HEK293T (cell line): ENCODE measurements at regions not wholly inside any gene's neighbourhood (a gene's known extent, or its start where the extent isn't known, plus 50 kb on each side); places are given as distances from the start of the nearest gene placed in this dataset.

Experiments used
- BHLHE40 ChIP-seq: fragments of 450-650 bp; IDR thresholded peaks from 2 replicates; pipeline ENCODE4 v1.6.1; 2016; ENCODE audit warnings: mild to moderate bottlenecking, moderate library complexity, borderline replicate concordance
- ELF4 ChIP-seq: fragments of 450-650 bp; IDR thresholded peaks from 2 replicates; pipeline ENCODE4 v1.6.1; 2017; ENCODE audit warnings: antibody characterized with exemption
- FOXA1 ChIP-seq: fragments of 450-650 bp; IDR thresholded peaks from 2 replicates; pipeline ENCODE4 v1.6.1; 2016; ENCODE audit warnings: mild to moderate bottlenecking
- FOXK2 ChIP-seq: fragments of 450-650 bp; IDR thresholded peaks from 2 replicates; pipeline ENCODE4 v1.6.1; 2016; ENCODE audit warnings: mild to moderate bottlenecking
- FOXM1 ChIP-seq: fragments of 450-650 bp; IDR thresholded peaks from 2 replicates; pipeline ENCODE4 v1.6.1; 2017; ENCODE audit warnings: mild to moderate bottlenecking, borderline replicate concordance
- HDGF ChIP-seq: fragments of 450-650 bp; IDR thresholded peaks from 2 replicates; pipeline ENCODE4 v1.6.1; 2017; ENCODE audit warnings: antibody characterized with exemption, borderline replicate concordance
- NFRKB ChIP-seq: fragments of 450-650 bp; IDR thresholded peaks from 2 replicates; pipeline ENCODE4 v1.6.1; 2016; ENCODE audit warnings: mild to moderate bottlenecking, moderate library complexity
- SP1 ChIP-seq: fragments of 450-650 bp; IDR thresholded peaks from 2 replicates; pipeline ENCODE4 v1.6.1; 2017
- SUZ12 ChIP-seq: fragments of 450-650 bp; IDR thresholded peaks from 2 replicates; pipeline ENCODE4 v1.6.1; 2016; ENCODE audit warnings: mild to moderate bottlenecking
- TARDBP ChIP-seq: fragments of 450-650 bp; IDR thresholded peaks from 2 replicates; pipeline ENCODE4 v1.6.1; 2016

DNA sequence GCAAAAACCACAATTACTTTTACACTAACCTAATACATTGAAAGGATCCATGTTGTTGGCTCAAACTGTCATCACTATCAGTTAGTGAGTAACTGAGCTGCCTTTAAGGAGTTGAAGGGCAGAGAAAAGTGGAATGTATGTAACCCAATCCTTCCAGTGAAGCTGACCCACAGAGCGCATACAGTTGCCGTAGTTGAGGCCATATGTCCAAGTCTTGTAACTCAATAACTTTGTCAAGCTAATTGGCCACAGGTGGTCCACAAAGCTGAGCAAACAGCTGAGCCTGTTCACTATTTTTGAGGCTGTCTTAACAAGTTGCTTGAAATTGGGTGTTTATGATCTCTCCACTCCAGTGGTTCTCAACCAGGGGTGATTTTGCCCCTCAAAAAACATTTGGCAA, 169.0 kb upstream of the SLC24A5 start:
- TF ChIP-seq FOXA1 (no peak), BHLHE40 (no peak), SP1 (no peak), TARDBP (no peak), HDGF (no peak), SUZ12 (no peak), ELF4 (no peak), NFRKB (no peak), FOXK2 (no peak), FOXM1 (no peak)
